Neutrophil (primary cell): ENCODE measurements at regions not wholly inside any gene's neighbourhood (a gene's known extent, or its start where the extent isn't known, plus 50 kb on each side); places are given as distances from the start of the nearest gene placed in this dataset.

Source experiments
- H3K27ac ChIP-seq: fragments of 200-600 bp; sonication (generic); 2 replicates; pipeline ENCODE4 v1.5.1; 2016; ENCODE audit warnings: mild to moderate bottlenecking, moderate library complexity
- H3K27me3 ChIP-seq: fragments of 200-600 bp; sonication (generic); 2 replicates; pipeline ENCODE4 v1.6.0; 2016; ENCODE audit warnings: mild to moderate bottlenecking
- H3K36me3 ChIP-seq: fragments of 200-600 bp; sonication (generic); 2 replicates; pipeline ENCODE4 v1.5.1; 2017
- H3K4me1 ChIP-seq, 2 experiments: fragments of 200-600 bp in 1 of 2; sonication (generic) in 1 of 2; 1 replicate in 1 of 2; 2 replicates in 1 of 2; pipeline versions ENCODE4 v1.5.1 to v1.6.1; 2013 to 2016; ENCODE audit warnings: low read depth in 1 of 2, low read length in 1 of 2, mild to moderate bottlenecking in 1 of 2, moderate library complexity in 1 of 2; ENCODE audit not compliant: control insufficient read depth in 1 of 2, insufficient read depth in 1 of 2
- H3K4me3 ChIP-seq, 2 experiments: fragments of 200-600 bp in 1 of 2; sonication (generic) in 1 of 2; 1 replicate in 1 of 2; 2 replicates in 1 of 2; pipeline ENCODE4 v1.5.1; 2013 to 2016; ENCODE audit warnings: low read depth in 1 of 2, low read length in 1 of 2, mild to moderate bottlenecking in 1 of 2, moderate library complexity in 1 of 2
- H3K9me3 ChIP-seq: fragments of 200-600 bp; sonication (generic); 2 replicates; pipeline ENCODE4 v1.5.1; 2016
- CTCF ChIP-seq: fragments of 200-600 bp; sonication (generic); IDR thresholded peaks from 2 replicates; pipeline ENCODE4 v1.5.1; 2016; ENCODE audit warnings: antibody characterized with exemption

GRCh38 chr15:31867536-31868442 lies 162.5 kb upstream of the CHRNA7 start:
- H3K4me3 ChIP-seq: no peak overlapping the region
- no peaks in the 10 kb centered on the region for H3K36me3 ChIP-seq
- TF ChIP-seq CTCF: peak; percentile 52
- H3K27me3 ChIP-seq: peaks cover 77% of the 10 kb centered on the region
- H3K9me3 ChIP-seq: peaks cover 4% of the 10 kb centered on the region
- peaks cover 6 to 13% of the 10 kb centered on the region in 2 experiments for H3K4me1 ChIP-seq
- no peak overlapping the region for H3K27ac ChIP-seq

GRCh38 chr15:31869686-31870307 lies 160.5 kb upstream of the CHRNA7 start:
- no peaks in the 10 kb centered on the region for H3K36me3 ChIP-seq
- no peak for TF ChIP-seq CTCF
- peaks cover 96% of the 10 kb centered on the region for H3K27me3 ChIP-seq
- peaks cover 6 to 13% of the 10 kb centered on the region in 2 experiments for H3K4me1 ChIP-seq
- peak overlapping the region; percentile 21 to 56 for H3K4me3 ChIP-seq
- peaks cover 4% of the 10 kb centered on the region for H3K9me3 ChIP-seq
- H3K27ac ChIP-seq: no peak overlapping the region

DNA sequence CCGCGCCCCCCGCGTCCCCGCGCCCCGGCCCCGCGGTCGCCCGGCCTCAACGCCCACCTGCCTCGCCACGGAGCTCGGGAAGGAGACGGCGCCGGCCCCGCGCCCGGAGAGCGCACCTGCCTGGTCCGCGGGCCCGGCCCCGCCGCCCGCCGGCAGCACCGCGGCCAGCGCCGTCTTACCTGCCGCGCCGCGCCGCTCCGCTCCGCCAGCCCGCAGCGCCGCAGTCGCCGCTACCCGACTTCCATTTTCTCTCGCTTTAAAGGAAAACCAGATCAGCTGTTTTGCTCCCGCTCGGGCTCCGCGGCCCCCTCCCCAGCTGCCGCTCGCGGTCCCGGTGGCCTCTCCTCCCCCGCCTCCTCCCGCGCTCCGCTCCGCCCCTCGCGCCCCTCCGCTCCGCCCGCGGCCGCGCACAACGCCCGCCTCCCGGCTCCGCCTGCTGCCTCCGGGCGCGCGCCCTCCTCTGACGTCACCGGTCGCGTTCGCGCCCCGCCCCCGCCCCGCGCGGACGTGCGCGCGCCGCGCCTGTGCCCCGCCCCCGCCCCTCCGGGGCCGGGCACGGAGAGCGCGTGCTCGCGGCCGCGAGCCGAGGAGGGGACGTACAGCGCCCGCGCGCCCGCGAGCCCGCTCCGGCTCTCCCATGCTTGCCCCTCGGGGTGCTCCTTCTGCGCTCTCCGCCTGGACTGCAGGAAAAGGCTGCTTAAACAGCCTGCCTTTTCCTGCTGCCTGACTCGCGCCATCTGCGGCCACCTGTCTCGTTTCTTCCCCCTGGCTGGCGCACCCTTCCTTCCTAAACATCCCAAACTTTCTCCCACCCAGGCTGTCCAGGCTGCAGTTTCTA lies 159.8 kb upstream of the CHRNA7 start, which contains the start of gene OTUD7A:
TSS of gene OTUD7A (minus strand) at position 346 of the 838 bp plus-strand sequence.
- Histone ChIP-seq H3K36me3 (no peaks in the 10 kb centered on the region), H3K4me1 (peaks cover 6 to 13% of the 10 kb centered on the region in 2 experiments), H3K4me3 (peak within 1 kb of the TSS; percentile 55 to 56), H3K27ac (no peak within 1 kb of the TSS), H3K9me3 (peaks cover 4% of the 10 kb centered on the region), H3K27me3 (peaks cover 90% of the 10 kb centered on the region)
- TF ChIP-seq CTCF: no peak

DNA sequence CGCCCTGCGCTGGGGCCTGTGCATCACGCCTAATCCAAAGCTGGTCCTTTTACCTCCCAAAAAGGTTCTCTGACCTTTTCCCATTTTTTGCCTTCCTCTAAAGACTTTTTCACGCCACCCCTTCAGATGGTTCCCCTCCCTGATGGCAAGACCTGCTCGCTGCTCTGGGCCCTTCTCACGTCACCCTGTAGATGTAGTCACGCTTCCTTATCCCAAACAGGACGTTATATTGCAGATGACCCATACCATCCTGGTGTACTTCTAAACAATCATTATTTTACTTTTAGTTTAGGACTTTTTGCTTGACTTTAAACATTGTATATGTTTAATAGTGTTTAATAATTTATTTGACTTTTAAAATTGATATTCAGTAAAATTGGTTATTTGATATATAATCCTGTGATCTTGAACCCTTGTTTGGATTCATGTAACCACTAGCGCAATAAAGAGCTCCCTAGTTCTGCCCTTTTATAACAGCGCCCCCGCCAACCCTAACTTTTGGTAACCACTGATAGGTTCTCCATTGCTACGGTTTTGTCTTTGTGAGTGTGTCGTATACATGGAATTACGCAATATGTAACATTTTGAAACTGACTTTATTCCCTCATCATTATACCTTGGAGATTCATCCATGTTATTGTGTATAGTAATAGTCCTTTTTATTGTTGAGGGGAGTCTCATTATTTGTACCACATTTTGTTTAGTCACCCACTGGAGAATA lies 159.0 kb upstream of the CHRNA7 start:
- no peak overlapping the region for H3K27ac ChIP-seq

More for the DNA sequence above, 159.0 kb upstream of the CHRNA7 start:
- Histone ChIP-seq H3K4me1 (peaks cover 6 to 13% of the 10 kb centered on the region in 2 experiments), H3K36me3 (no peaks in the 10 kb centered on the region), H3K27me3 (peaks cover 82% of the 10 kb centered on the region), H3K9me3 (peaks cover 4% of the 10 kb centered on the region), H3K4me3 (peak overlapping the region; percentile 55 to 56)
- TF ChIP-seq CTCF: no peak
